ENCODE measurements at regions not wholly inside any gene's neighbourhood (a gene's known extent, or its start where the extent isn't known, plus 50 kb on each side); places are given as distances from the start of the nearest gene placed in this dataset.
"Not testable (repeated sequence)": the region's sequence is repeated elsewhere in the genome, so short reads cannot be mapped to it uniquely, and the experiment has no call there.

DNA sequence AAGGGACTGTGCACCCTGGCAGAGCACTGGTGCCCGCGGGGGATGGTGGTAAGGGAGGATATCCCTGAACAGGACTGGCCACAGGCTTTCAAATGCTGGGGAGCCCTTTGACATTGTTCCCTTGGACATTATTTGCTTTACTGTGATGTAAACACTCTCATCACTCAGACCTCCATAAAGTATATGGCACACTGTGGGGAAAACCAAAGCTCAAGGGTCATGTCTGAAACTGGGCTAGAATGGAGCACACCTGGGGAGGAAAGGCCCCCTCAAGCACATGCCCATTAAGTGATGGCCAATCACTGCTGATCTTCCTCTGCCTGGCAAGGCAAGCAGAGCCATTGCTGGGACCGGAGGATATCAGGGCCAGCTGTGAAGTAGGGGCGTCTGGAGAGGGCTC, 60.9 kb upstream of the TENM4 start:
- ChIA-PET CTCF (no interaction called here), POLR2A (no interaction called here)
- no TSS peak for BruUV-seq (replicated peaks)
- no peak overlapping the region for H3K27ac ChIP-seq (ENCODE audit: insufficient read depth, low read depth, low read length)
- H3K4me1 ChIP-seq (ENCODE audit: control insufficient read depth, extremely low read depth, insufficient read depth, low read length): no peaks in the 10 kb centered on the region
- no peaks in the 10 kb centered on the region for H3K36me3 ChIP-seq (ENCODE audit: control insufficient read depth in 2 of 2, extremely low read depth in 1 of 2, insufficient read depth in 2 of 2, low read length in 2 of 2)
- H3K79me2 ChIP-seq (ENCODE audit: control insufficient read depth, insufficient read depth, low read length): no peaks in the 10 kb centered on the region
- no peak overlapping the region for H3K4me3 ChIP-seq (replicated peaks in 1 of 3; ENCODE audit: insufficient read depth in 1 of 3, low read depth in 1 of 3, low read length in 3 of 3)
- TF ChIP-seq, protein P1, sequence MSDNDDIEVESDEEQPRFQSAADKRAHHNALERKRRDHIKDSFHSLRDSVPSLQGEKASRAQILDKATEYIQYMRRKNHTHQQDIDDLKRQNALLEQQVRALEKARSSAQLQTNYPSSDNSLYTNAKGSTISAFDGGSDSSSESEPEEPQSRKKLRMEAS (IDR thresholded peaks at IDR 0.05; ENCODE audit: insufficient read depth, insufficient read length): no peak
- TF ChIP-seq POLR2A (IDR thresholded peaks at IDR 0.05; ENCODE audit: low read depth, low read length) (no peak), MYC (IDR thresholded peaks at IDR 0.05; ENCODE audit: low read depth, low read length) (no peak), POLR2AphosphoS5 (IDR thresholded peaks at IDR 0.05; ENCODE audit: insufficient read depth, low read depth, low read length) (no peak), EZH2 (IDR thresholded peaks at IDR 0.05; ENCODE audit: borderline replicate concordance, low read depth, low read length, severe bottlenecking) (no peak)
- no peaks in the 10 kb centered on the region for H3K27me3 ChIP-seq (ENCODE audit: control insufficient read depth in 2 of 2, insufficient read depth in 2 of 2, low read length in 2 of 2)
- H3K9me3 ChIP-seq (replicated peaks; ENCODE audit: control insufficient read depth, insufficient read depth, low read length): no peaks in the 10 kb centered on the region
- DNase-seq (ENCODE audit: low read depth, low spot score) (no peak), FAIRE-seq (no peak)
- dilution Hi-C loops (cut with MboI; ENCODE audit: extremely low pct_ligation_motif_present, low sequenced_read_pairs) (no loop called here), intact Hi-C loops (cut with micrococcal nuclease) (no loop called here)
- no peak overlapping the region for H3K4me2 ChIP-seq (ENCODE audit: insufficient read depth, low read length)
- H2AFZ ChIP-seq (ENCODE audit: low read depth, low read length): no peak overlapping the region
- no peaks in the 10 kb centered on the region for H4K20me1 ChIP-seq (replicated peaks; ENCODE audit: control insufficient read depth, extremely low read depth, insufficient read depth, low read length)
- H3K9me1 ChIP-seq (replicated peaks; ENCODE audit: control insufficient read depth, extremely low read depth, insufficient read depth, low read length): no peaks in the 10 kb centered on the region
- H3K9ac ChIP-seq (replicated peaks; ENCODE audit: extremely low read depth, insufficient read depth, low read length): no peak overlapping the region

DNA sequence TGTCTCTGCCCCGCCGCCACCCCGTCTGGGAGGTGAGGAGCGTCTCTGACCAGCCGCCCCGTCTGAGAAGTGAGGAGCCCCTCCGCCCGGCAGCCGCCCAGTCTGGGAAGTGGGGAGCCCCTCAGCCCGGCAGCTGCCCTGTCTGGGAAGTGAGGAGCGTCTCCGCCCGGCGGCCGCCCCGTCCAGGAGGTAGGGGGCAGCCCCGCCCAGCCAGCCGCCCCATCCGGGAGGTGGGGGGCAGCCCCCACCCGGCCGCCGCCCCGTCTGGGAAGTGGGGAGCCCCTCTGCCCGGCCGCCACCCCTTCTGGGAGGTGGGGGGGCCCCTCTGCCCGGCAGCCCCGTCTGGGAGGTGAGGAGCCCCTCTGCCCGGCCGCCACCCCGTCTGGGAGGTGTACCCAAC, 59.1 kb upstream of the TENM4 start:
- H2AFZ ChIP-seq (ENCODE audit: low read depth, low read length); H3K36me3 ChIP-seq (ENCODE audit: control insufficient read depth in 2 of 2, extremely low read depth in 1 of 2, insufficient read depth in 2 of 2, low read length in 2 of 2); H3K27me3 ChIP-seq (ENCODE audit: control insufficient read depth in 2 of 2, insufficient read depth in 2 of 2, low read length in 2 of 2); H3K79me2 ChIP-seq (ENCODE audit: control insufficient read depth, insufficient read depth, low read length); dilution Hi-C loops (cut with MboI; ENCODE audit: extremely low pct_ligation_motif_present, low sequenced_read_pairs); H4K20me1 ChIP-seq (replicated peaks; ENCODE audit: control insufficient read depth, extremely low read depth, insufficient read depth, low read length); DNase-seq (ENCODE audit: low read depth, low spot score); H3K9me3 ChIP-seq (replicated peaks; ENCODE audit: control insufficient read depth, insufficient read depth, low read length); CTCF ChIA-PET; POLR2A ChIA-PET; intact Hi-C loops (cut with micrococcal nuclease); H3K4me1 ChIP-seq (ENCODE audit: control insufficient read depth, extremely low read depth, insufficient read depth, low read length); FAIRE-seq; H3K4me3 ChIP-seq (replicated peaks in 1 of 3; ENCODE audit: insufficient read depth in 1 of 3, low read depth in 1 of 3, low read length in 3 of 3); H3K9ac ChIP-seq (replicated peaks; ENCODE audit: extremely low read depth, insufficient read depth, low read length); BruUV-seq (replicated peaks); H3K27ac ChIP-seq (ENCODE audit: insufficient read depth, low read depth, low read length); H3K9me1 ChIP-seq (replicated peaks; ENCODE audit: control insufficient read depth, extremely low read depth, insufficient read depth, low read length); H3K4me2 ChIP-seq (ENCODE audit: insufficient read depth, low read length): not testable (repeated sequence)
